Spleen (tissue), 11 donors: ENCODE measurements at regions not wholly inside any gene's neighbourhood (a gene's known extent, or its start where the extent isn't known, plus 50 kb on each side); places are given as distances from the start of the nearest gene placed in this dataset.

Source experiments
- DNase-seq: peaks from one replicate; pipeline ENCODE4 v3.0.0-alpha.2; 2020
- H3K27ac ChIP-seq, 8 donors: fragments of 200-600 bp; sonication (generic) in 7 of 8; 1 replicate in 4 of 8; 2 replicates in 4 of 8; pipeline versions ENCODE4 v1.5.0 to v1.8.0; 2016 to 2021; ENCODE audit warnings: inconsistent platforms in 4 of 8, mild to moderate bottlenecking in 4 of 8, moderate library complexity in 1 of 8
- H3K27me3 ChIP-seq, 7 donors: fragments of 200-600 bp; sonication (generic) in 6 of 7; replicated peaks in 1 of 7; 1 replicate in 4 of 7; 2 replicates in 3 of 7; pipeline versions ENCODE4 v1.5.0 to v1.8.0; 2016 to 2021; ENCODE audit warnings: inconsistent platforms in 3 of 7, mild to moderate bottlenecking in 1 of 7
- H3K36me3 ChIP-seq, 6 donors: fragments of 200-600 bp; sonication (generic) in 5 of 6; 1 replicate in 4 of 6; 2 replicates in 2 of 6; pipeline versions ENCODE4 v1.5.0 to v1.8.0; 2016 to 2021; ENCODE audit warnings: inconsistent platforms in 2 of 6
- H3K4me1 ChIP-seq, 6 donors: fragments of 200-600 bp; sonication (generic) in 5 of 6; 1 replicate in 3 of 6; 2 replicates in 3 of 6; pipeline versions ENCODE4 v1.5.0 to v1.8.0; 2016 to 2021; ENCODE audit warnings: inconsistent platforms in 3 of 6
- H3K4me3 ChIP-seq, 8 donors: fragments of 200-600 bp; sonication (generic) in 7 of 8; 1 replicate in 4 of 8; 2 replicates in 4 of 8; pipeline versions ENCODE4 v1.5.0 to v1.8.0; 2016 to 2021; ENCODE audit warnings: inconsistent platforms in 4 of 8, mild to moderate bottlenecking in 4 of 8, moderate library complexity in 2 of 8
- H3K9me3 ChIP-seq, 8 donors: fragments of 200-600 bp; sonication (generic) in 7 of 8; 1 replicate in 4 of 8; 2 replicates in 4 of 8; pipeline versions ENCODE4 v1.5.0 to v1.8.0; 2016 to 2021; ENCODE audit warnings: inconsistent platforms in 4 of 8
- CTCF ChIP-seq, 11 experiments: fragments of 200-600 bp in 7 of 11; fragments of 450-650 bp in 4 of 11; sonication (generic) in 4 of 11; IDR thresholded peaks in 8 of 11; conservative IDR thresholded peaks in 3 of 11; 1 replicate in 7 of 11; 2 replicates in 4 of 11; pipeline versions ENCODE4 v1.4.0 to v1.8.0; 2016 to 2021; ENCODE audit warnings: antibody characterized with exemption in 11 of 11, inconsistent platforms in 4 of 11, mild to moderate bottlenecking in 1 of 11
- POLR2A ChIP-seq, 3 donors: fragments of 450-650 bp; IDR thresholded peaks; one replicate each; pipeline ENCODE4 v1.5.1; 2017; ENCODE audit warnings: antibody characterized with exemption in 3 of 3, mild to moderate bottlenecking in 1 of 3
- POLR2AphosphoS5 ChIP-seq, 3 donors: sonication (generic); formaldehyde crosslinking; IDR thresholded peaks; one replicate each; pipeline ENCODE4 v1.5.1; 2017; ENCODE audit warnings: antibody characterized with exemption in 3 of 3
- WGBS, 5 donors: extraction: QIAGEN DNeasy Blood & Tissue Kit in 3 of 5; methylation state at CpG; one replicate each; pipeline versions ENCODE4 v1.1.5 to v1.1.7; 2013 to 2018; 5-methylcytosine and 5-hydroxymethylcytosine counted together
- intact Hi-C: fragments of 100-400 bp; cut with DNase I; formaldehyde crosslinking; loops from one replicate; pipeline ENCODE4 v1.15.0; 2023; ENCODE audit warnings: low total_unique reads
- donor health status: healthy with polysubstance abuse.
- donor health status: DM: no; HTN: no; CAD: no; lungs with moderate emphysema.
- donor health status: DM: no; HTN: no; CAD: no.
- donor health status: Bipolar disorder and iron deficiency.
- donor health status: healthy.
- donor health status: DM: no; HTN: no; CAD: no.
- donor health status: DM: yes; HTN: yes; CAD: no.

DNA sequence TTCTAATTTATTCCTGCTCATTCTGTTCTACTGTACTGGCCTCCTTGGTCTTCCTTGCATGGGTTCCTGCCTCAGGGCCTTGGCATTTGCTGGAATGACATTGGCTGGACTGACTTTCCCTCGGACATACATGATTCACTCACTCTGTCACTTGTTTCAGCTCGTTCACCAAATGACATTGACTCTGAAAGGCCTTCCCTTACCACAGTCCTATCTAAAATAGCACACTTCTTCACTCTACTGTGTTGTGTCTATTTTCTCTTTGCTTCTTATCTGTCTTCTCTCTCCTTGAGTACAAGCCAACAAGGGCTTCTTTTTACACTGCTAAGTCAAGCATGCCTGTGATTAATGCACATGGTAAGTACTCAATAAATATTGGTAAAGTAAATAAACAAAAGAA lies 65.6 kb downstream of the SCG2 start:
- TF ChIP-seq POLR2AphosphoS5 (IDR thresholded peaks at IDR 0.05), result no peak
- no peak for TF ChIP-seq POLR2A (IDR thresholded peaks at IDR 0.05)
- TF ChIP-seq CTCF (IDR thresholded peaks at IDR 0.05 in 8 of 11, conservative IDR thresholded peaks at IDR 0.05 in 3 of 11), result no peak
- intact Hi-C loops, result no loop called here
- 49 to 70% (median 59%) methylated on average over 2 of the region's 2 CpGs for WGBS, 5 donors
- H3K27me3 ChIP-seq, result peaks cover 0 to 4% (median 0%) of the 10 kb centered on the region in 7 donors
- H3K36me3 ChIP-seq, result no peaks in the 10 kb centered on the region
- H3K4me3 ChIP-seq, result no peak overlapping the region
- H3K9me3 ChIP-seq, result no peaks in the 10 kb centered on the region
- no peak overlapping the region for H3K27ac ChIP-seq
- DNase-seq, result no peak
- H3K4me1 ChIP-seq, result no peaks in the 10 kb centered on the region

GRCh38 chr2:223537115-223537514 lies 65.0 kb downstream of the SCG2 start:
- DNase-seq, result no peak
- Histone ChIP-seq H3K36me3 (no peaks in the 10 kb centered on the region), H3K4me3 (no peak overlapping the region), H3K27ac (no peak overlapping the region), H3K9me3 (no peaks in the 10 kb centered on the region), H3K4me1 (no peaks in the 10 kb centered on the region), H3K27me3 (peaks cover 0 to 4% (median 0%) of the 10 kb centered on the region in 7 donors)
- whole genome bisulfite sequencing, 5 donors, result 34 to 64% (median 58%) methylated on average over 1 of the region's 1 CpG
- no peak for TF ChIP-seq POLR2A (IDR thresholded peaks at IDR 0.05)
- no peak for TF ChIP-seq POLR2AphosphoS5 (IDR thresholded peaks at IDR 0.05)
- TF ChIP-seq CTCF (IDR thresholded peaks at IDR 0.05 in 8 of 11, conservative IDR thresholded peaks at IDR 0.05 in 3 of 11), result no peak
- intact Hi-C loops, result no loop called here

GRCh38 chr2:223537651-223538601 lies 64.2 kb downstream of the SCG2 start:
- H3K4me3 ChIP-seq, result no peak overlapping the region
- TF ChIP-seq POLR2A (IDR thresholded peaks at IDR 0.05), result no peak
- no peak for TF ChIP-seq POLR2AphosphoS5 (IDR thresholded peaks at IDR 0.05)
- no peaks in the 10 kb centered on the region for H3K9me3 ChIP-seq
- intact Hi-C loops, result no loop called here
- H3K4me1 ChIP-seq, result no peaks in the 10 kb centered on the region
- DNase-seq, result no peak
- H3K27ac ChIP-seq, result no peak overlapping the region
- H3K36me3 ChIP-seq, result no peaks in the 10 kb centered on the region
- H3K27me3 ChIP-seq, result peaks cover 0 to 4% (median 0%) of the 10 kb centered on the region in 7 donors
- 48 to 56% (median 51%) methylated on average over 5 of the region's 5 CpGs for WGBS, 5 donors

GRCh38 chr2:223538920-223539440 lies 63.2 kb downstream of the SCG2 start:
- DNase-seq, result no peak
- Histone ChIP-seq H3K9me3 (no peaks in the 10 kb centered on the region), H3K4me1 (no peaks in the 10 kb centered on the region), H3K27me3 (peaks cover 0 to 4% (median 0%) of the 10 kb centered on the region in 7 donors), H3K4me3 (no peak overlapping the region), H3K27ac (no peak overlapping the region), H3K36me3 (no peaks in the 10 kb centered on the region)
- TF ChIP-seq POLR2A (IDR thresholded peaks at IDR 0.05) (no peak), CTCF (IDR thresholded peaks at IDR 0.05 in 8 of 11, conservative IDR thresholded peaks at IDR 0.05 in 3 of 11) (no peak), POLR2AphosphoS5 (IDR thresholded peaks at IDR 0.05) (no peak)
- intact Hi-C loops, result no loop called here
- 40 to 72% (median 58%) methylated on average over 8 of the region's 8 CpGs for WGBS, 5 donors
